ENCODE measurements at regions not wholly inside any gene's neighbourhood (a gene's known extent, or its start where the extent isn't known, plus 50 kb on each side); places are given as distances from the start of the nearest gene placed in this dataset.

DNA sequence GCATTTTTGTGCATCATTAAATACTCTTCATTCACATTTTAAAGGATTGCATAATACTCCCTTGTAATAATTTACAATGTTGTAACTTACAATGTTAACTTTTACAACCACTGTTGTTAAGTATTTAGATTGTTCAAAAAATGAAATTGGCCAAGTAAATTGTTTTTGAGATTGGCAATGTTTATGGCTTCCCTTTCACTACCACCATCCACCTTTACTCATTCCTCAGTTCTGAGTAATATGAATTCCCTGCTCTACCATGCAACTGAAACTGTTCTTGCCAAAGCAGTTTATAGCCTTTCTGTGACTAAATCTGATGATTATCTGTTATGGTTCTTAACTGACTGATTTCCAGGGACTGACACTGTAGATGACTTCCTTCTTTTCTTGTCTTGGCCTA is 80.5 kb upstream of the TMEM106B start:
- CTCF ChIA-PET, result no interaction called here
- Mint-ChIP-seq H3K36me3 (peaks cover 4% of the 10 kb centered on the region), H3K27ac (no peak overlapping the region), H3K4me1 (peaks cover 9% of the 10 kb centered on the region), H3K9me3 (ENCODE audit: low read depth) (peaks cover 3% of the 10 kb centered on the region), H3K27me3 (no peaks in the 10 kb centered on the region), H3K4me3 (no peak overlapping the region)
- DNase-seq, result no peak
- ATAC-seq, result peak; percentile 58

DNA sequence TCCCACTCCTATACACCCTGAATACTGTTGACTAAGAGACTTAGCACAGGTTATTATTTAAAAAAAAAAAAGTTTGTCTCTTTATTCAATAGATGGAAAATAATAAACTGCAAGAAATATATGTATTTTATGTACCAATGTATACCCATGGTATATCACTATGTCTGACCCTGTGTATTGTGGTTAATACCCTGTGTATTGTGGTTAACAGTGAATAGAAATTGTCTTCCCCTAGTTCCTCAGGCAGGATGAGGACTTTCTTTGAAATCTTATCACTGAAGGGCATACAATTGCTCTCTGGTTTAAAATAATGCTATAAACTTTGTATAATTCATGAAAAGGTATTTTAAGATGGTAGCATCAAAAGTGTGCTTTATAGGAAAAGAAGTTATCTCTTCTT is 80.0 kb upstream of the TMEM106B start:
- Mint-ChIP-seq H3K9me3 (ENCODE audit: low read depth) (peaks cover 3% of the 10 kb centered on the region), H3K4me3 (no peak overlapping the region), H3K4me1 (peaks cover 9% of the 10 kb centered on the region), H3K27me3 (no peaks in the 10 kb centered on the region), H3K36me3 (peaks cover 4% of the 10 kb centered on the region), H3K27ac (no peak overlapping the region)
- ATAC-seq (no peak), DNase-seq (no peak)
- CTCF ChIA-PET, result no interaction called here

DNA sequence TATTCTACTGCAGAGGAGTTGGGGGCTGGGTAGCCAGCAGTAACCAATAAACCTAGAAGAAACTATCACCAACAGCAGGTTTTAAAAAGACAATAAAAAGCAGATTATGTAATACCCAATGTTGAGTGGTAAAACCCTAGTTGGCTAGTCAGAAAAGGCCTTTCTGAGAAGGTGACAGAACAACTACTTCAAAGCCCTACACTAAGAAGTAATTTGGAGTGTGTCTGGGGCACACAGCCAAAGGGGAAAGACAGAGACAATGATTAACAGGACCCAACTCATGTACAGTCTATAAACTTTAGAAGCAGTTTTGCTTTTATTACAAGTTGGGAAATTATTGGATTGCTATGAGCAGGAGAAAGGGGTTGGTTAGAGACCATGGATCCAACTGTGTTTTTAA is 77.2 kb upstream of the TMEM106B start:
- peaks cover 4% of the 10 kb centered on the region for H3K36me3 Mint-ChIP-seq
- H3K4me1 Mint-ChIP-seq, result peaks cover 11% of the 10 kb centered on the region
- no peak for ATAC-seq
- DNase-seq, result no peak
- peaks cover 3% of the 10 kb centered on the region for H3K27me3 Mint-ChIP-seq
- H3K4me3 Mint-ChIP-seq, result no peak overlapping the region
- no peak overlapping the region for H3K27ac Mint-ChIP-seq
- CTCF ChIA-PET, result no interaction called here
- peaks cover 3% of the 10 kb centered on the region for H3K9me3 Mint-ChIP-seq (ENCODE audit: low read depth)

DNA sequence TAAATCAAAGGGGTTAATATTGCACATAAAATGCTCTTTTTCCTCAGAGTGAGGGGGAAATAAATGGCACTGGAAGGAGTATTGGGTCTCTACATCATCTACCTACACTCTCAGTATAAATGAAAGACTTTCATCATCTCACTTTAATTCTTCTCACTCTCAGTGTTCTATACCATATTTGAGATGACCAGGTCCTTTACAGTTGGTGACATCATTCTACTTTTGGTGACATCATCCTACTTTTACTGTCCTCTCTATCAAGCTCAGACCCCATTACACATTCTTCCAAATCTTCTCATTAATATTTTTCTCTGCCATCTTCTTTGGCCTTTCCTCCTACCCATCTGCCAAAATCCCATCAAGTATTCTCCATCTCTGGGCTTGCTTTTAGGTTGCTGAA is 74.6 kb upstream of the TMEM106B start:
- Mint-ChIP-seq H3K4me3 (no peak overlapping the region), H3K27me3 (peaks cover 3% of the 10 kb centered on the region), H3K4me1 (peaks cover 3% of the 10 kb centered on the region), H3K9me3 (ENCODE audit: low read depth) (peaks cover 3% of the 10 kb centered on the region), H3K27ac (no peak overlapping the region), H3K36me3 (peaks cover 4% of the 10 kb centered on the region)
- ATAC-seq, result no peak
- DNase-seq, result no peak
- CTCF ChIA-PET, result no interaction called here

GRCh38 chr7:12137283-12137682 is 73.8 kb upstream of the TMEM106B start:
- DNase-seq (no peak), ATAC-seq (no peak)
- no peak overlapping the region for H3K27ac Mint-ChIP-seq
- H3K36me3 Mint-ChIP-seq, result peaks cover 2% of the 10 kb centered on the region
- H3K9me3 Mint-ChIP-seq (ENCODE audit: low read depth), result peaks cover 3% of the 10 kb centered on the region
- CTCF ChIA-PET, result no interaction called here
- no peak overlapping the region for H3K4me3 Mint-ChIP-seq
- H3K4me1 Mint-ChIP-seq, result peaks cover 3% of the 10 kb centered on the region
- H3K27me3 Mint-ChIP-seq, result peaks cover 6% of the 10 kb centered on the region

DNA sequence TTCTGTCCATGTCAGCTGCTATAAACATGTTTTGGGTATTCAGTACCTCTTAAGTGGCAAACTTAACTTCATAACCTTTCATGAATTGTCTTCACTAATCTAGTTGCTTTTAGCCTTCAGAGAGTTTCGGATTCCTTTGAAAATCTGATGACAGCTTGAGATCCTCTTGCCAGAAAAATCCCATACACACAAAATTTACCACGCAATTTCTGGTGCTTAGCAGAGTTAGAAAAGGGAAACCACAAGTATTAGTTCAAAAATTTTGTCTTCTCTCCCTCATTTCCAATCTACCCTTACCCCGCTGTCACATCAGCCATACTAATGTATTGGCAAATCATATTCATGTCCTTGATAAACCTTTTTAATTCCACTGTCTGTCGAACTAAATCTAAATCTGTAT is 72.7 kb upstream of the TMEM106B start:
- DNase-seq (no peak), ATAC-seq (no peak)
- CTCF ChIA-PET, result interaction anchor here (1.6 kb wide), 1 partner anchor 76 kb away, joined by 3 read pairs; no protein-coding TSS in a partner anchor
- Mint-ChIP-seq H3K36me3 (no peaks in the 10 kb centered on the region), H3K4me1 (peaks cover 3% of the 10 kb centered on the region), H3K4me3 (no peak overlapping the region), H3K9me3 (ENCODE audit: low read depth) (peaks cover 2% of the 10 kb centered on the region), H3K27ac (no peak overlapping the region), H3K27me3 (peaks cover 6% of the 10 kb centered on the region)

GRCh38 chr7:12139416-12139815 is 71.7 kb upstream of the TMEM106B start:
- Mint-ChIP-seq H3K4me3 (no peak overlapping the region), H3K27me3 (peaks cover 6% of the 10 kb centered on the region), H3K27ac (no peak overlapping the region), H3K9me3 (ENCODE audit: low read depth) (peaks cover 2% of the 10 kb centered on the region), H3K4me1 (peaks cover 3% of the 10 kb centered on the region), H3K36me3 (no peaks in the 10 kb centered on the region)
- CTCF ChIA-PET, result interaction anchor here (1.5 to 1.6 kb wide), 2 partner anchors 77 to 158 kb away, joined by 3 read pairs; no protein-coding TSS in a partner anchor
- DNase-seq (no peak), ATAC-seq (no peak)

- Mint-ChIP-seq H3K36me3 (no peaks in the 10 kb centered on the region), H3K27ac (no peak overlapping the region), H3K9me3 (ENCODE audit: low read depth) (peaks cover 2% of the 10 kb centered on the region), H3K4me1 (no peaks in the 10 kb centered on the region), H3K4me3 (no peak overlapping the region), H3K27me3 (peaks cover 2% of the 10 kb centered on the region)
- DNase-seq (no peak), ATAC-seq (no peak)
- CTCF ChIA-PET, result interaction anchor here (0.6 kb wide), 1 partner anchor 1009 kb away, joined by 3 read pairs; no protein-coding TSS in a partner anchor
These were observed 64.3 kb upstream of the TMEM106B start for GRCh38 chr7:12146813-12147212.

DNA sequence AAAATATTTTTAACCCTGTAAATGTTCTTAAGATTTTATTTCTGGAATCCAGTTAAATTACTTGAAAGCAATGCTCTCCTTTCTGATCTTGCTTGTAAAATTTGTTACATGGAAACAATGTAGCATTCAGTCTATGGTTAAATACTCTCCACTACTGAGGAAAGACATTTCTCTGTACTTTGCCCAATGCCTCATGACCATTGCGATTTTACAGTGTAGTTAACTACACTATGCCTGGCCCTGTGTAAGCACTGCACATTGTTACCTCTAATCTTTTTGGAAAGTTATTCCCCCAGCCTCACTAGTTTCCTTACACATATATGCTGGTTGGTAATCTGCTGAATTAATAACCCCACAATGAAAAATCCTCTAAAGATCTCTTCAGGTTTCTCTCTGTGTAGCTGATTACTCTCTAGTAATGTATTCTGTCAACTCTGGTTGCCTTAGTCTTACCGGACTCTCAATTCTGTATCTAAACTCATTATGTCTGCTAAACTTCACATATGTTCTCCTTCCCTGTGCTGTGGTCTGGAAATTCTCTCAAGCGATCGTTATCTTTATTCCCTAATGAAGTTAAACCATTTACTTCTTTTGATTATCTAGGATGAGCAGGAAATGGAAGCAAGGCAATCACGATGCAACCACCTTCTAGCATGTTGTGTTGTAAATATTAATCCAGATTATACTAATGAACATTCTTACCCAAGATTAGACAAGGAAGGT is 58.7 kb upstream of the TMEM106B start:
- Mint-ChIP-seq H3K27ac (no peak overlapping the region), H3K9me3 (ENCODE audit: low read depth) (no peaks in the 10 kb centered on the region), H3K27me3 (peaks cover 8% of the 10 kb centered on the region), H3K4me1 (no peaks in the 10 kb centered on the region), H3K4me3 (no peak overlapping the region), H3K36me3 (no peaks in the 10 kb centered on the region)
- ATAC-seq (no peak), DNase-seq (no peak)
- CTCF ChIA-PET, result no interaction called here

DNA sequence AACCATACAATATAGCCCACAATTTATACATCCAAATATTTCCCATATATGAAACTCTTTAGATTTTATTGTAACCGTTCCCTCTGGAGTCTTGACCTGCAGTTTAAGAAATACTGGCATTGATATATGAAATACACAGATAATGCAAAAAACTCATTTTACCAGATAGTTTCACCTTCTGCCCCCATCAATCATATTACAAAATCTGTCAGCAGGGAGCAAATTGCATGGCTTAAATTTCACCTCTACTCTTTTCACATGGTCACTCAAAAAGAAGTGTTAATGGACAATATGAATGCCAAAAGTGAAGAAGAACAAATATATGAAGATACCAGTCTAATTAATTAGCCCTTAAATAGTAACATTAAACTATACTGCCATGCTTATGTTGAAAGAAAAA is 57.0 kb upstream of the TMEM106B start:
- Mint-ChIP-seq H3K27ac (no peak overlapping the region), H3K27me3 (peaks cover 8% of the 10 kb centered on the region), H3K4me1 (no peaks in the 10 kb centered on the region), H3K36me3 (no peaks in the 10 kb centered on the region), H3K9me3 (ENCODE audit: low read depth) (no peaks in the 10 kb centered on the region), H3K4me3 (no peak overlapping the region)
- ATAC-seq, result no peak
- DNase-seq, result no peak
- CTCF ChIA-PET, result no interaction called here

DNA sequence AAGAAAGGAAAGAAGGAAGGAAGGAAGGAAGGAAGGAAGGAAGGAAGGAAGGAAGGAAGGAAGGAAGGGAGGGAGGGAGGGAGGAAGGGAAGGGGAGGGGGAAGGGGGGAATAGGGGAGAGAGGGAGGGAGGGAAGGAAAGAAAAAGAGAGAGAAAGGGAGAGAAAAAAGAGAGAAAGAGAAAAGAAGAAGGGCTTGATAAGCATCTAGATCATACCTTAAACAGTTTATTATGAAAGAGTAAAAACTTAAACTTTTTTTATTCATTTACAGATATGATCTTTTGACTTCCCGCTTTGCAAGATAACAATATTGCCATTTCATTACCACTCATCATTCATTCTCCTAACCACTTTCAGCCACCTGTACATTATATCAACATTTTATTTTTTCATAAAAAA is 53.6 kb upstream of the TMEM106B start:
- CTCF ChIA-PET, result no interaction called here
- no peaks in the 10 kb centered on the region for H3K36me3 Mint-ChIP-seq
- H3K4me3 Mint-ChIP-seq, result no peak overlapping the region
- no peak for ATAC-seq
- H3K9me3 Mint-ChIP-seq (ENCODE audit: low read depth), result no peaks in the 10 kb centered on the region
- no peak for DNase-seq
- H3K27ac Mint-ChIP-seq, result no peak overlapping the region
- peaks cover 5% of the 10 kb centered on the region for H3K4me1 Mint-ChIP-seq
- H3K27me3 Mint-ChIP-seq, result peaks cover 7% of the 10 kb centered on the region

GRCh38 chr7:12158334-12159060 is 52.6 kb upstream of the TMEM106B start:
- CTCF ChIA-PET, result no interaction called here
- H3K27ac Mint-ChIP-seq, result no peak overlapping the region
- H3K9me3 Mint-ChIP-seq (ENCODE audit: low read depth), result no peaks in the 10 kb centered on the region
- peaks cover 5% of the 10 kb centered on the region for H3K27me3 Mint-ChIP-seq
- H3K36me3 Mint-ChIP-seq, result no peaks in the 10 kb centered on the region
- peaks cover 5% of the 10 kb centered on the region for H3K4me1 Mint-ChIP-seq
- H3K4me3 Mint-ChIP-seq, result no peak overlapping the region
- DNase-seq, result no peak
- no peak for ATAC-seq

GRCh38 chr7:12161146-12161545 is 49.9 kb upstream of the TMEM106B start:
- no peak for DNase-seq
- Mint-ChIP-seq H3K27me3 (no peaks in the 10 kb centered on the region), H3K27ac (no peak overlapping the region), H3K36me3 (no peaks in the 10 kb centered on the region), H3K4me1 (peaks cover 5% of the 10 kb centered on the region), H3K4me3 (no peak overlapping the region), H3K9me3 (ENCODE audit: low read depth) (no peaks in the 10 kb centered on the region)
- ATAC-seq, result no peak
- CTCF ChIA-PET, result interaction anchor here (0.9 kb wide), 1 partner anchor 9 kb away, joined by 4 read pairs; no protein-coding TSS in a partner anchor

Data from activated CD8-positive, alpha-beta memory T cell treated with anti-CD3 and anti-CD28 coated beads, Interleukin-2, amount 10 ng/mL, durations not matched to agents 7 days and 5 days (primary cell).